ENCODE measurements at regions not wholly inside any gene's neighbourhood (a gene's known extent, or its start where the extent isn't known, plus 50 kb on each side); places are given as distances from the start of the nearest gene placed in this dataset.
A peak's percentile ranks its signal among the peaks of the same experiment; 100 is the strongest.
"Not testable (repeated sequence)": the region's sequence is repeated elsewhere in the genome, so short reads cannot be mapped to it uniquely, and the experiment has no call there.

DNA sequence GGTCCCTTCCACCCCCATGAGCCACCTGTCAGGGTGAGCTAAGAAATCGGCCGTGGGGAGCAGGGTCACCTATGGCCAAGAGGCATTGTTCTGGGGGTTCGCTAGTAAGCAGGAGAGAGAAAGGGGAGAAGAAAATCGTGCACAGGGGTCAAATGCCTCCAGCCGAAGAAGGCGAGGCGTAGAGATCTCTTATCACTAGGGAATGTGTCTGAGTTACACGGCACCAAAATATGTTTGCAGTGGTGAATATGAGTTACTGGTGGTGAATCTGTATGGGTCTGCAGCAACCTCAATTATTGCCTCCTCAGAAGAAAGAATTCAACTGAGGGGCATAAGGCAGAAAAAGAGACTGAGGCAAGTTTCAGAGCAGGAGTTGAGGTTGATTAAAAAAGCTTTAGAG, 54.2 kb upstream of the RABGAP1L start:
- no peak for DNase-seq

DNA sequence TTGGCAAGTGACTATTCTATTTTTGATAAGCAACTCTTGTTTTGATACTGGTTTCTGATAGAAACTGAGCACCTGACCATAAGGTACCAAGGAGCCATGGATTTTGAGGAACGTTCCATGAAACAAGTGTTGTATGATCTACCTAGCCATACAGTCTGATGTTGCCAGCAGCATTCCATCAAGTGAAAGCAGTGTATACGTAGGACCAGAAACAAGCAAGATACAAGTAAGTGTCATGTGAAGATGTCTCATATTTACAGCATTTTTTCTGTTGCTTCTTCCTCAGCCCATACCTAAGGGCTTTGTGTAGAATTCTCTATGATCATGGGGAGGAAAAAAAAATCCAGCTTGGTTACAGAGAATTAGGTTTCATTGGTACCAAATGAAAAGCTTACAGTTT, 55.6 kb upstream of the RABGAP1L start:
- no peak for DNase-seq

DNA sequence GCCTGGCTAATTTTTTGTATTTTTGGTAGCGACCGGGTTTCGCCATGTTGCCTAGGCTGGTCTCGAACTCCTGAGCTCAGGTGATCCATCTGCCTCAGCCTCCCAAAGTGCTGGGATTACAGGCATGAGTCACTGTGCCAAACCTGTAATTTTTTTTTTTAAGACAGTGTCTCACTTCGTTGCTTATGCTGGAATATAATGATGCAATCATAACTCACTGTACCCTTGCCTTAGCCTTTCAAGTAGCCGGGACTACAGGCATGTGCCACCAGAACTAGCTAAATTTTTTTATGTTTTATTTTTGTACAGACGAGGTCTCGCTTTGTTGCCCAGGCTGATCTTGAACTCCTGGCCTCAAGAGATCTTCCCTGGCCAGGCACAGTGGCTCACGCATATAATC, 57.3 kb upstream of the RABGAP1L start:
- not testable (repeated sequence) for DNase-seq

- no peak for DNase-seq
These were observed 61.9 kb upstream of the RABGAP1L start for GRCh38 chr1:174097426-174097825.

- peak; percentile 14 for DNase-seq
These were observed 65.5 kb upstream of the RABGAP1L start for GRCh38 chr1:174093789-174094188.

DNA sequence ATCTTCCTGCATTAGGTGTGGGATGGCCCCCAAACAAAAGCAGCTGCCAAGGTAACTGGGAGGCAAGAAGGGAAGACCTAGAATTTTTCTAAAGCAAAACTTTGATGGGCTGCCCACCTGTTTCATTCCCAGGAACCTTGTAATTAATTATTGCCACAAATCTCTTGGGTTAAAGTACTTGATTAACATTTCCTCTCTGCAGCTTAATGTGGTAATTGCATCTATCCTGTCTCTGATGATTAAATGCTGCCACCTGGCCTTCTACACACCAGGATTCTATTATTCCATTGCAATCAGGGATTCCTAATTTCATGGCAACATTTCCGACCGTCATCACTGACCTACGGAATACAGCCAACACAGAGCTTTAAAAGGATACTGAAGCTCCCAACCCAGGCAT, 68.3 kb upstream of the RC3H1 start:
- no peak for DNase-seq

- DNase-seq: no peak
These were observed 58.7 kb upstream of the RC3H1 start for GRCh38 chr1:174080819-174081218.

- DNase-seq: no peak
These were observed 57.6 kb upstream of the RC3H1 start for GRCh38 chr1:174079796-174080195.

DNA sequence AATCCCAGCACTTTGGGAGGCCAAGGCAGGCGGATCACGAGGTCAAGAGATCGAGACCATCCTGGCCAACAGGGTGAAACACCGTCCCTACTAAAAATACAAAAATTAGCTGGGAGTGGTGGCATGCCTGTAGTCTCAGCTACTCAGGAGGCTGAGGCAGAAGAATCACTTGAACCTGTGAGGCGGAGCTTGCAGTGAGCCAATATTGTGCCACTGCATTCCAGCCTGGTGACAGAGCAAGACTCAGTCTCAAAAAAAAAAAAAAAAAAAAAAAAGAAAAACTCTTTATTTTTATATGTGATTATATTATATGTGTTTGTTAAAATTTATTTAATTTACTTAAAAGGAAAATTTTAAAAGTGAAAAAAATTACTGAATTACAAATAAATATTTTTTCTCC, 56.8 kb upstream of the RC3H1 start:
- DNase-seq: not testable (repeated sequence)

DNA sequence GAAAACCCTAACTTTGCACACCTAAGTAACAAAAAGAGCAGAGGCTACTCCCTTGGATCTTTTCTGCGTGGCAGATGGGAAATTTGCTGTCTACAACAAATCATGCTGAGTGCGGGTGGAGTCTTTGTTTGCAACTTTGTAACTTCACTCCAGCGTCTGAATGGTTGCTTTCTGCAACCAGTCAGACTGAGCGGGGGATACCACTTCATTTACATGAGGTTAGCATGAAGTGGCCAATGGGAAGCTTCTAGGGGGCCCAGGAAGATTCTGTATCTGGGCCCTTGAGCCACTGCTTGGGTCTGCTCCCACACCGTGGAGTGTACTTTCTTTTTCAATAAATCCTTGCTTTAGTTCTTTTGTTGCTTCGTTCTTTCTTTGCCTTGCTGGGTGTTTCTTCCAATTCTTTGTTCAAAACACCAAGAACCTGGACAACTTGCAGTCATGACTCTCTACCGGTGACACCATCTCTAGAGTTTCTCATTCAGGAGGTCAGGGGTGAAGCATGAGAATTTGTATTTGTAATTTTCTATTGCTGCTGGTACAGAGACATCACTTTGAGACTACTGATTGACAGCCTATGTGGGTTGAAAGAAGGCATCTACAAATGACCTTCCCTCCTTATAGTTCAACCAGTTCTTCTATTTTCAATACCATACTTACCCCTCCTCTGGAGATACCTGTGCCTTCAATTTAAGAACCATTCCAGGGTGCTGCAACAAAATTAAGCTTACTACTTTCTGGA, 55.8 kb upstream of the RC3H1 start:
- DNase-seq: no peak

DNA sequence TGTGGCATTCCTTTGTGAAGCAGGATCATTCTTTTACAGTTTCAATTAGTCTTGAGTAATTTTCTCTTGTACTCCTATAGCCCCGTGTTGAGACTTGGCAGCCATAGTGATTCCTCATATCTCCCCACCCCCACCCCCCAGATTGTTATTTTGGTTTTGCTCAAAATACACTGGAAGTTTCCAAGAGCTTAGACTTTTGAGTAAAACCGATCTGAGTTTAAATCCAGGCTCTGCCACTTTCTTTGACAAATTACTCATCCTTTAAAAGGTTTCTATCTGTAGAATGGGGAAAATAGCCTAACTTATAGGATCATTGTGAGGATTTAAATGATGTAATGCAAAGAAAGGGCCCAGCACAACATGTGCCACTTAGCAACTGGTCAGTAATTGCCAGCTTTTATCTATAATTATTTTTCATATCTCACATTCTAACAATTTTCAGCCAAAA, 53.1 kb upstream of the RC3H1 start:
- DNase-seq: no peak

GRCh38 chr1:174074757-174075156, 52.6 kb upstream of the RC3H1 start:
- DNase-seq: peak; percentile 51

- no peak for DNase-seq
These were observed 50.4 kb upstream of the RC3H1 start for GRCh38 chr1:174072581-174072980.

All from HCEC 1CT (cell line).